HG03558 (cell line): ENCODE measurements at regions not wholly inside any gene's neighbourhood (a gene's known extent, or its start where the extent isn't known, plus 50 kb on each side); places are given as distances from the start of the nearest gene placed in this dataset.

Source experiments
- ATAC-seq: cut with Tn5 transposase; IDR thresholded peaks from one replicate; pipeline ENCODE4 v1.9.1; 2021; ENCODE audit warnings: moderate number of reproducible peaks; ENCODE audit not compliant: unreplicated experiment; ENCODE audit errors: extremely low read depth

DNA sequence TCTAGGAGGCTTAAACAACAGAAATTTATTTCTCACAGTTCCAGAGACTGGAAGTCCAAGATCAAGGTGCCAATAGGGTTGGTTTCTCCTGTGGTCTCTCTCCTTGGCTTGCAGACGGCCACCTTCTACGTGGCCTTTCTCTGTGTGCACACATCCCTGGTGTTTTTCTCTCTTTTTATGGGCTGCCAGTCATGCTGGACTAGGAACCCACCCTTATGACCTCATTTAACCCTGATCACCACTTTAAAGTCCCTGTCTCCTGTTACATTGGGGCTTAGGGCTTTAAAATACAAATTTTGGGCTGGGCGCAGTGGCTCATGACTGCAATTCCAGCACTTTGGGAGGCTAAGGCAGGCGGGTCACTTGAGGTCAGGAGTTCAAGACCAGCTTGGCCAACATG, 157.1 kb downstream of the TLE1 start:
- ATAC-seq, result no peak

DNA sequence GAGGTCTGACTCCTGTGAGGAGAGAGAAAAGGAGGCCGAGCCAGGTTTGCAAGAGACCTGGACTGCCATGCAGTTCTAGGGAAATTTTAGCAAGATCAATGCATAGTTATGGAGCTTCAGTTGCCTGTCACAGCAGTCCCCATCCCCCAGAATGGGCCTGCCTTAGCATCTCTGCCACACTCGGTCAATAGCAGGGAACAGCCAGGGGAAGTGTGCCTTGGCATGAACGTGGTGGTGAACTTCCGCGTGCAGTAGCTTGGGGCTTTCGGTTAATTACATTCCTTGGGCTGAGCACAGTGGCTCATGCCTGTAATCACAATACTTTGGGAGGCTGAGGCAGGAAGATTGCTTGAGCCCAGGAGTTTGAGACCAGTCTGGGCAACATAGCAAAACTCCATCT, 157.8 kb downstream of the TLE1 start:
- no peak for ATAC-seq

- no peak for ATAC-seq
Measured at GRCh38 chr9:81530846-81531245, 158.5 kb downstream of the TLE1 start.

- ATAC-seq, result no peak
Measured at GRCh38 chr9:81530310-81530810, 159.0 kb downstream of the TLE1 start.

DNA sequence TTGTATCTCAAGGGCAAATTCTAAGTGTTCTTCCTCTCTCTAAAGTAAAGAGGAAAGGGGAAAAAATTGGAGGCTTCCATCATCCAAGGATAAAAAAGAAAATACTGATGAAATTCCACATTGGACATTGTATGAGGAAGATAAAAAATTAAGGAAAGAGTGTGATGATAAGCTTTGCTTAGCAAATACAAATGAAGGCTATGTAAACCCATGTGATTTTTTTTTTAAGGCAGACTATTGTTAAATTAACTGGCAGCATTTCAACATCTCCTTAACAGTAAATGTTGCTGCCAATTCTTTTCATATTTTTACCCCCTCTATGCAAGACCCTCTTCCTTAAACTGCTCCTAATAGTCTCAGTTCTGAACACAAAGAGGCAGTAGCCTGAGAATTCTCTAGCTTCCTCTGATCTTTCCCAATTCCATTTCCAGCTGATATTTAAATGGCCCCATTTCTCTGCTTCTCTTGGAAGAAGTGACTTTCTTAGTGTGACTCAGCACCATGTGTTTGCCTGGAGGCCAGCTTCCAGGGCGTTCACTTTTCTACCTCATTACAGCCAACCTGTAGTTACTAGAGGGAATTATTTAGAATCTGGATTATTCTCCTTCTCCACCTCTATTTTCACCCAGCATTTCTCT, 159.7 kb downstream of the TLE1 start:
- ATAC-seq, result no peak

- ATAC-seq, result no peak
Measured at GRCh38 chr9:81526587-81526986, 162.8 kb downstream of the TLE1 start.

GRCh38 chr9:81522716-81523551, 166.4 kb downstream of the TLE1 start:
- no peak for ATAC-seq

GRCh38 chr9:81521892-81522291, 167.5 kb downstream of the TLE1 start:
- ATAC-seq, result no peak

- no peak for ATAC-seq
Measured at GRCh38 chr9:81519816-81520495, 169.4 kb downstream of the TLE1 start.

DNA sequence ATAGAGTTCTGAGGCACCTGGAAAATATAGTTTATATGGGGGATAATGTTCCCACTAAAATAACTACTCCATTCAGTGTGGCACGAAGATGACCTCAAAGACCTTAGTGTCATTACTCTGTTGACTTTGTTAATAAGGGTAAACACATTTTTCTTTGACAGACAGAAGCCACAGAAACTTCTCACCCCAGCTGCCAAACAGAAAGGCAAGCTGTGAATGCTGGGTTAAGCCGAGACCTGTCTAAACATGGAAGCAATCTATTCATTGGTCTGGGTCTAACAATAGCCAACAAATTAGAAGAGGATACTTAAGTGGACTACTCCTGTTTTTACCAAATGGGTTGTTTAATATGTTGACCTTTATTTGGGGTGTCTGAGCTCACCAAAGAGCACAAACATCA, 171.4 kb downstream of the TLE1 start:
- no peak for ATAC-seq

DNA sequence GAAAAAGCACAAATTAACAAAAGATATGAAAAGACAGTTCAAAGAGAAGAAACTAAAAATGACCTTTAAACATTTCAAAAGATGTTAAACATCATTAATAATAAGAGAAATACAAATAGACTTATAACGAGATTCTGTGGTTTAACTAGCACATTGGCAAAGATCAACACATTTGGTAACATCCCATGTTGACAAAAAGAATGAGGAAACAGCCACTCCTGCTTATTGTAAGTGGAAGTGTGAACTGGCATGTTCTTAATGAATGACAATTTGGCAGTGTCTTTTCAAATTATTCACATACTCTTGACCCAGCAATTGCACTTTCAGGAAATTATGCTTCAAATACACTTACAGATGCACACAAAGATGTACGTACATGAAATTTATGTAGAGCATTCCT, 176.3 kb downstream of the TLE1 start:
- ATAC-seq, result no peak

GRCh38 chr9:81512641-81513040, 176.7 kb downstream of the TLE1 start:
- ATAC-seq, result no peak

GRCh38 chr9:81508476-81508875, 180.9 kb downstream of the TLE1 start:
- ATAC-seq, result no peak

- ATAC-seq, result no peak
Measured at GRCh38 chr9:81506941-81507864, 182.1 kb downstream of the TLE1 start.

- ATAC-seq, result no peak
Measured at GRCh38 chr9:81499594-81499993, 189.8 kb downstream of the TLE1 start.

GRCh38 chr9:81499021-81499454, 190.3 kb downstream of the TLE1 start:
- no peak for ATAC-seq

GRCh38 chr9:81498576-81498975, 190.8 kb downstream of the TLE1 start:
- no peak for ATAC-seq

- no peak for ATAC-seq
Measured at GRCh38 chr9:81497091-81497490, 192.3 kb downstream of the TLE1 start.

DNA sequence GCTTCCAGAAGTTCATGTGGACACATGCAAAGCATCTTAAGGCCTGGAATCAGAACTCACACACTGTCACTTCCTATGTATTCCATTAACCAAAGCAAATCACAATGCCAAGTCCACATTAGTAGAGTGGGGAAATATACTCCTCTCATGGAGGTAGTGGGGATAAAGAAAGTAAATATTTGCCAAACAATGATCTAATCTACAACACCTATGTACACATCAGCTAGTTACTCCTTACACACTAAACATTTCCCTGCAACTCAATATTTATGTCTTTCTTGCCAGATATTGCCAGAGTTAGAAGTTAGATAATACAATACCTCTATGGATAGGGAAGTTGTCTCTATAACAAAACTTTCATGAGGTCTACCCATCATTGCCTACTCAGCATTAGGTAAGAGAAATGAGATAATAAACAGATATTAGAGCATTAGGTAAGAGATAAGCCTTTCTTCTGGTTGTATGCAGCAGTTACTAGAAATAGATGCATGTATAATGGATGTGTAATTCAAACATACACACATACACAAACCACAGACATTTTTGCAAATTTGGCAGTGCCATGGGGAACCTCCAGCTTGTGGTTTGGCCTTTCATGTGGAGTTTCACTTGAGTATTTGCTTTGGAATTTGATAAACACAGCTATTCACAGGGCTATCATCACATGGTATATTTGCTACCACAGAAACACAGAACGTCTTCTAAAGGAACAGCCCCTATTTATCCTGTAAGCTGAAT, 196.5 kb downstream of the TLE1 start:
- ATAC-seq, result no peak
